ENCODE measurements at regions not wholly inside any gene's neighbourhood (a gene's known extent, or its start where the extent isn't known, plus 50 kb on each side); places are given as distances from the start of the nearest gene placed in this dataset.

- no peak for TF ChIP-seq CTCF (IDR thresholded peaks at IDR 0.05; ENCODE audit: control extremely low read depth, extremely low read depth, low read depth, missing control alignments)
- no peak for DNase-seq (ENCODE audit: extremely low spot score)
- ChIA-PET CTCF (interaction anchor here (1.6 kb wide), 1 partner anchor 10 kb away, joined by 4 read pairs; no protein-coding TSS in a partner anchor), POLR2A (interaction anchor here (0.6 kb wide), 1 partner anchor 282 kb away, joined by 4 read pairs; no protein-coding TSS in a partner anchor)
These were observed 474.8 kb upstream of the ID4 start for GRCh38 chr6:19362396-19362795.

- no peak for DNase-seq (ENCODE audit: extremely low spot score)
- no peak for TF ChIP-seq CTCF (IDR thresholded peaks at IDR 0.05; ENCODE audit: control extremely low read depth, extremely low read depth, low read depth, missing control alignments)
- ChIA-PET CTCF (no interaction called here), POLR2A (no interaction called here)
These were observed 468.7 kb upstream of the ID4 start for GRCh38 chr6:19368511-19368910.

- ChIA-PET CTCF (no interaction called here), POLR2A (no interaction called here)
- no peak for DNase-seq (ENCODE audit: extremely low spot score)
- TF ChIP-seq CTCF (IDR thresholded peaks at IDR 0.05; ENCODE audit: control extremely low read depth, extremely low read depth, low read depth, missing control alignments): no peak
These were observed 467.4 kb upstream of the ID4 start for GRCh38 chr6:19369785-19370184.

GRCh38 chr6:19370831-19371230, 466.3 kb upstream of the ID4 start:
- CTCF ChIA-PET: no interaction called here
- TF ChIP-seq CTCF (IDR thresholded peaks at IDR 0.05; ENCODE audit: control extremely low read depth, extremely low read depth, low read depth, missing control alignments): no peak
- POLR2A ChIA-PET: no interaction called here
- no peak for DNase-seq (ENCODE audit: extremely low spot score)

- CTCF ChIA-PET: interaction anchor here (1.2 kb wide), 1 partner anchor 9 kb away, joined by 4 read pairs; no protein-coding TSS in a partner anchor
- POLR2A ChIA-PET: no interaction called here
- DNase-seq (ENCODE audit: extremely low spot score): no peak
- TF ChIP-seq CTCF (IDR thresholded peaks at IDR 0.05; ENCODE audit: control extremely low read depth, extremely low read depth, low read depth, missing control alignments): no peak
These were observed 461.6 kb upstream of the ID4 start for GRCh38 chr6:19375613-19376012.

- ChIA-PET POLR2A (no interaction called here), CTCF (no interaction called here)
- no peak for DNase-seq (ENCODE audit: extremely low spot score)
- no peak for TF ChIP-seq CTCF (IDR thresholded peaks at IDR 0.05; ENCODE audit: control extremely low read depth, extremely low read depth, low read depth, missing control alignments)
These were observed 459.4 kb upstream of the ID4 start for GRCh38 chr6:19377722-19378121.

GRCh38 chr6:19380293-19380692, 456.9 kb upstream of the ID4 start:
- POLR2A ChIA-PET: no interaction called here
- no peak for TF ChIP-seq CTCF (IDR thresholded peaks at IDR 0.05; ENCODE audit: control extremely low read depth, extremely low read depth, low read depth, missing control alignments)
- CTCF ChIA-PET: no interaction called here
- no peak for DNase-seq (ENCODE audit: extremely low spot score)
